GM19438 (cell line): ENCODE measurements at regions not wholly inside any gene's neighbourhood (a gene's known extent, or its start where the extent isn't known, plus 50 kb on each side); places are given as distances from the start of the nearest gene placed in this dataset.
A peak's percentile ranks its signal among the peaks of the same experiment; 100 is the strongest.

Experiments used
- ATAC-seq: cut with Tn5 transposase; IDR thresholded peaks from one replicate; pipeline ENCODE4 v1.9.1; 2021; ENCODE audit warnings: low read depth; ENCODE audit not compliant: unreplicated experiment

- ATAC-seq = no peak
Measured at GRCh38 chr2:122519366-122519765, 763.9 kb downstream of the TSN start.

GRCh38 chr2:122519821-122520611 is 764.6 kb downstream of the TSN start:
- ATAC-seq = no peak

GRCh38 chr2:122523143-122523542 is 767.7 kb downstream of the TSN start:
- ATAC-seq = no peak

- ATAC-seq = no peak
Measured at GRCh38 chr2:122523981-122524380, 768.5 kb downstream of the TSN start.

- ATAC-seq = no peak
Measured at GRCh38 chr2:122525336-122525735, 769.9 kb downstream of the TSN start.

- no peak for ATAC-seq
Measured at GRCh38 chr2:122528061-122528460, 772.6 kb downstream of the TSN start.

- no peak for ATAC-seq
Measured at GRCh38 chr2:122528958-122529705, 773.7 kb downstream of the TSN start.

- ATAC-seq = peak; percentile 60
Measured at GRCh38 chr2:122530814-122531213, 775.4 kb downstream of the TSN start.

GRCh38 chr2:122531290-122532071 is 776.0 kb downstream of the TSN start:
- no peak for ATAC-seq

GRCh38 chr2:122532072-122532344 is 776.6 kb downstream of the TSN start:
- ATAC-seq = no peak

GRCh38 chr2:122532481-122532880 is 777.0 kb downstream of the TSN start:
- no peak for ATAC-seq

GRCh38 chr2:122535960-122536505 is 780.6 kb downstream of the TSN start:
- ATAC-seq = no peak

GRCh38 chr2:122539311-122539710 is 783.9 kb downstream of the TSN start:
- ATAC-seq = no peak

- no peak for ATAC-seq
Measured at GRCh38 chr2:122539920-122540319, 784.5 kb downstream of the TSN start.

- no peak for ATAC-seq
Measured at GRCh38 chr2:122542236-122542635, 786.8 kb downstream of the TSN start.

GRCh38 chr2:122542646-122543045 is 787.2 kb downstream of the TSN start:
- ATAC-seq = no peak

- ATAC-seq = no peak
Measured at GRCh38 chr2:122543815-122544214, 788.4 kb downstream of the TSN start.

- ATAC-seq = no peak
Measured at GRCh38 chr2:122545821-122546220, 790.4 kb downstream of the TSN start.

- no peak for ATAC-seq
Measured at GRCh38 chr2:122562775-122563174, 807.3 kb downstream of the TSN start.

- ATAC-seq = no peak
Measured at GRCh38 chr2:122563781-122564180, 808.3 kb downstream of the TSN start.

GRCh38 chr2:122564843-122565242 is 809.4 kb downstream of the TSN start:
- no peak for ATAC-seq
